Gastroesophageal sphincter (tissue), 4 donors: ENCODE measurements at regions not wholly inside any gene's neighbourhood (a gene's known extent, or its start where the extent isn't known, plus 50 kb on each side); places are given as distances from the start of the nearest gene placed in this dataset.
"Not testable (repeated sequence)": the region's sequence is repeated elsewhere in the genome, so short reads cannot be mapped to it uniquely, and the experiment has no call there.

Source experiments
- ATAC-seq: fragments of 150-250 bp; one replicate; pipeline ENCODE4 v1.9.1; 2016; ENCODE audit warnings: mild to moderate bottlenecking, moderate library complexity
- H3K27ac ChIP-seq, 4 donors: fragments of 200-600 bp; sonication (generic) in 3 of 4; 1 replicate in 3 of 4; 2 replicates in 1 of 4; pipeline ENCODE4 v1.5.1; 2016 to 2019
- H3K27me3 ChIP-seq: fragments of 200-600 bp; sonication (generic); one replicate; pipeline ENCODE4 v1.5.1; 2019
- H3K36me3 ChIP-seq, 2 donors: fragments of 200-600 bp; sonication (generic); one replicate each; pipeline ENCODE4 v1.5.1; 2019; ENCODE audit warnings: control low read depth in 1 of 2
- H3K4me1 ChIP-seq, 3 donors: fragments of 200-600 bp; sonication (generic); 1 replicate in 2 of 3; 2 replicates in 1 of 3; pipeline ENCODE4 v1.5.1; 2016 to 2019; ENCODE audit warnings: control low read depth in 2 of 3
- H3K4me3 ChIP-seq, 2 donors: fragments of 200-600 bp; sonication (generic); one replicate each; pipeline ENCODE4 v1.5.1; 2019; ENCODE audit warnings: mild to moderate bottlenecking in 1 of 2, moderate library complexity in 1 of 2
- H3K9me3 ChIP-seq, 3 donors: fragments of 200-600 bp; sonication (generic); one replicate each; pipeline ENCODE4 v1.5.1; 2017 to 2019; ENCODE audit warnings: control low read depth in 2 of 3
- EP300 ChIP-seq: sonication (generic); formaldehyde crosslinking; IDR thresholded peaks from one replicate; pipeline ENCODE4 v1.6.1; 2017; ENCODE audit warnings: antibody characterized with exemption, mild to moderate bottlenecking
- POLR2A ChIP-seq, 2 donors: fragments of 450-650 bp; IDR thresholded peaks; one replicate each; pipeline ENCODE4 v1.6.1; 2017; ENCODE audit warnings: antibody characterized with exemption in 2 of 2, mild to moderate bottlenecking in 2 of 2, moderate library complexity in 1 of 2
- POLR2AphosphoS5 ChIP-seq: sonication (generic); formaldehyde crosslinking; IDR thresholded peaks from one replicate; pipeline ENCODE4 v1.6.1; 2017; ENCODE audit warnings: antibody characterized with exemption
- WGBS, 2 donors: methylation state at CpG; one replicate each; pipeline ENCODE4 v1.1.5; 2018; ENCODE audit warnings: low coverage in 1 of 2; 5-methylcytosine and 5-hydroxymethylcytosine counted together
- TF ChIP-seq, protein P1 (sequence below), 4 experiments: fragments of 200-600 bp in 2 of 4; fragments of 450-650 bp in 2 of 4; sonication (generic) in 1 of 4; IDR thresholded peaks; one replicate each; pipeline ENCODE4 v1.5.1; 2017 to 2019; ENCODE audit warnings: antibody characterized with exemption in 4 of 4, mild to moderate bottlenecking in 2 of 4, moderate library complexity in 2 of 4

DNA sequence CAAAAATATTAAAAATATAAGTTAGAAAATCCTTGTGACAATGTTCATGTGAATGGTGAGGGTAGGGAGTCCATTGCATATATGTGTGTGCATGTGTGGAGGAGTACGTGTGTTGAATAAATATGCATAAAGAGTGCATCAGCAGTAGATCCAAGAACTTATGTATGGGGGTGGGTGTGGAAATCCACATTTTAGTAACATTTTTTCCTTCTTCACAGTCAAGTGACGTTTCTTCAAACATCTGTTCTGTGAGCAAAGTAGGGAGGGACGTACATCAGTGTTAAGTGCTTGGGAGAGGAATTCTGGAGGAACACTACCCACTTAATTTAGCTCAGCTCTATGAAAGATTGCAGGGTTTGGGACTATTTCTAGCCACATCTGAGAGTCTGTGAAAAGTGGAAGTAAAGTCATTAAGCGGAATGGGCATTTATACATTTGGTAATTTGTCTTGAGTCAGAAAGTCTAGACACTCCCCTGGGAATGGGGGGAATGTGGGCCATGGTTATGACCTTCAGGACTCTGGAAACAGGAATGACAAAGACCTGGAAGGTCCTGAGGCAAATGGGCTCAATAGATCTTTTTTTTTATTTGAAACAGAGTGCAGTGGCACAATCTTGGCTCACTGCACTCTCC lies 156.4 kb upstream of the PLXNC1 start:
- WGBS, 2 donors: 75 to 86% methylated on average over 3 to 4 of the region's 4 CpGs
- Histone ChIP-seq H3K9me3 (no peaks in the 10 kb centered on the region), H3K36me3 (no peaks in the 10 kb centered on the region), H3K4me3 (no peak overlapping the region), H3K27ac (no peak overlapping the region), H3K27me3 (no peaks in the 10 kb centered on the region), H3K4me1 (no peaks in the 10 kb centered on the region)
- ATAC-seq: no peak
- TF ChIP-seq, protein P1, sequence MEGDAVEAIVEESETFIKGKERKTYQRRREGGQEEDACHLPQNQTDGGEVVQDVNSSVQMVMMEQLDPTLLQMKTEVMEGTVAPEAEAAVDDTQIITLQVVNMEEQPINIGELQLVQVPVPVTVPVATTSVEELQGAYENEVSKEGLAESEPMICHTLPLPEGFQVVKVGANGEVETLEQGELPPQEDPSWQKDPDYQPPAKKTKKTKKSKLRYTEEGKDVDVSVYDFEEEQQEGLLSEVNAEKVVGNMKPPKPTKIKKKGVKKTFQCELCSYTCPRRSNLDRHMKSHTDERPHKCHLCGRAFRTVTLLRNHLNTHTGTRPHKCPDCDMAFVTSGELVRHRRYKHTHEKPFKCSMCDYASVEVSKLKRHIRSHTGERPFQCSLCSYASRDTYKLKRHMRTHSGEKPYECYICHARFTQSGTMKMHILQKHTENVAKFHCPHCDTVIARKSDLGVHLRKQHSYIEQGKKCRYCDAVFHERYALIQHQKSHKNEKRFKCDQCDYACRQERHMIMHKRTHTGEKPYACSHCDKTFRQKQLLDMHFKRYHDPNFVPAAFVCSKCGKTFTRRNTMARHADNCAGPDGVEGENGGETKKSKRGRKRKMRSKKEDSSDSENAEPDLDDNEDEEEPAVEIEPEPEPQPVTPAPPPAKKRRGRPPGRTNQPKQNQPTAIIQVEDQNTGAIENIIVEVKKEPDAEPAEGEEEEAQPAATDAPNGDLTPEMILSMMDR (IDR thresholded peaks at IDR 0.05): no peak
- TF ChIP-seq POLR2AphosphoS5 (no peak), POLR2A (IDR thresholded peaks at IDR 0.05) (no peak), EP300 (no peak)

DNA sequence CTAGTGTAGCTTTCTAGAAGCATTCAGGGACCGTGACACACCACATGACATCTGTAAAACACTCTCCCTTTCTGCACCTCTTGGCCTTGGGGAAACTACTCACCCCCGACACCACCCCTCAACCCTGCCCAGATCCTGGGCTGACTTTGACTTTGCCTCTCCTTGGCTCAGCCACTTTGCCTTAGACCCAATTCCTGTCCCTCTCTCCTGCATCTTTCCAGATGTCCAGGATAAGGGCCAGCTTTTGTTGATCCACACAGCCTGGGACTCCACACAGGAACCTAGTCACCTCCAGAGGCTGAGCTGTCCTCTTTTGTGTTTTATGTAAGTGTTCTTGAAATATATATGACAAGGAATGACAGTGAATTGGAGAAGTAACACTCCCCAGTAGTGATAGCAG lies 153.7 kb upstream of the PLXNC1 start:
- Histone ChIP-seq H3K36me3 (no peaks in the 10 kb centered on the region), H3K4me3 (no peak overlapping the region), H3K27ac (no peak overlapping the region), H3K9me3 (peaks cover 0 to 7% (median 0%) of the 10 kb centered on the region in 3 donors), H3K4me1 (no peaks in the 10 kb centered on the region), H3K27me3 (no peaks in the 10 kb centered on the region)
- WGBS, 2 donors: 45% methylated on average over 2 of the region's 2 CpGs; no CpG with 5 or more reads in 1 of the 2 donors
- TF ChIP-seq EP300: no peak
- no peak for TF ChIP-seq POLR2AphosphoS5
- TF ChIP-seq, protein P1 (IDR thresholded peaks at IDR 0.05): no peak
- no peak for TF ChIP-seq POLR2A (IDR thresholded peaks at IDR 0.05)
- no peak for ATAC-seq

DNA sequence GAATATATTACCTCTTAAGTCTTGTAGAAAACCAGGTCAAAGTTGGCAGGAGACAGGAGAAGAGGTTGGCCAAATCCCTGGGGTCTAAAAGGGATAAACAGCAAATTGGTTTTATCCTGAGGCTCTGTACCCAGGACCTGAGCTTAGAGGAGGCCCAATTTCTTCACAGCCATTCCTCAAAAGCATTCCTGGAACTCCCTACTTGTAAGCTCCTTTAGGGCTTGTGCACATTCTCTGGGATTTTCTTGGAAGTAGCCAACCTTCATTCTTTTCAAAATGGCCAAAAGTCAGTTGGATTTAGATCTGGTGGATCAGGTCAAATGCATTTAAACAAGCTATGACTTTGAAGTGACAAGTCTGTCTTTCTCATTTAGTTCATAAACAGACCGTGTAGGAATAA lies 152.1 kb upstream of the PLXNC1 start:
- Histone ChIP-seq H3K9me3 (peaks cover 0 to 7% (median 0%) of the 10 kb centered on the region in 3 donors), H3K4me3 (no peak overlapping the region), H3K36me3 (no peaks in the 10 kb centered on the region), H3K27me3 (no peaks in the 10 kb centered on the region), H3K4me1 (no peaks in the 10 kb centered on the region), H3K27ac (no peak overlapping the region)
- ATAC-seq: no peak
- WGBS, 2 donors: 9 to 10% methylated on average over 1 of the region's 1 CpG
- TF ChIP-seq, protein P1 (IDR thresholded peaks at IDR 0.05): no peak
- TF ChIP-seq EP300 (no peak), POLR2AphosphoS5 (no peak), POLR2A (IDR thresholded peaks at IDR 0.05) (no peak)

DNA sequence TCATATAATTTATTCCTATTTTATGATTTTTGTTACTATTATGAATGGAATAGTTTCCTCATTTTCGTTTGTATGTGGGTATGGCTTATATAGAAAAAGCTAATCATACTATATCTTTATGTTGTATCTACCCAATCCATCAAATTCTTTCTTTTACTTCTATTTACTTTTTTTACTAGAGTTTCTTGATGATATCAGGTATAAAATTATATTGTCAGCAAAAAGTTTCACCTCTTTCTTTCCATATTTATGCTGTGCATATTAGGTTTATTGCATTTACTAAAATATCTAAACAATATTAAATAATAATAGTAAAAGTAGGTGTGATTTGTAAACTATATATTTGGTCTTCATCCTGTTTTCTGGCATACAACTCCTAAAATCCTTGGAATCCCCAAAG lies 146.7 kb upstream of the PLXNC1 start:
- TF ChIP-seq POLR2AphosphoS5 (no peak), POLR2A (IDR thresholded peaks at IDR 0.05) (no peak), EP300 (no peak)
- TF ChIP-seq, protein P1 (IDR thresholded peaks at IDR 0.05): no peak
- no peak overlapping the region for H3K27ac ChIP-seq
- WGBS, 2 donors: 64 to 75% methylated on average over 1 of the region's 1 CpG
- no peak for ATAC-seq
- H3K4me1 ChIP-seq: no peaks in the 10 kb centered on the region
- no peak overlapping the region for H3K4me3 ChIP-seq
- no peaks in the 10 kb centered on the region for H3K36me3 ChIP-seq
- H3K9me3 ChIP-seq: peaks cover 0 to 10% (median 0%) of the 10 kb centered on the region in 3 donors
- H3K27me3 ChIP-seq: no peaks in the 10 kb centered on the region

DNA sequence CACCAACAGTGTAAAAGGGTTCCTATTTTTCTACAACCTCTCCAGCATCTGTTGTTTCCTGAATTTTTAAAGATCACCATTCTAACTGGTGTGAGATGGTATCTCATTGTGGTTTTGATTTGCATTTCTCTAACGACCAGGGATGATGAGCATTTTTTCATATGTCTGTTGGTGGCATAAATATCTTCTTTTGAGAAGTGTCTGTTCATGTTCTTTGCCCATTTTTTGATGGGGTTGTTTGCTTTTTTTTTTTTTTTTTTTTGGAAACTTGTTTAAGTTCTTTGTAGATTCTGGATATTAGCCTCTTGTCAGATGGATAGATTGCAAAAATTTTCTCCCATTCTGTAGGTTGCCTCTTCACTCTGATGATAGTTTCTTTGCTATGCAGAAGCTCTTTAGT lies 145.5 kb upstream of the PLXNC1 start:
- not testable (repeated sequence) for H3K27ac ChIP-seq, H3K36me3 ChIP-seq, H3K27me3 ChIP-seq, H3K4me1 ChIP-seq, H3K4me3 ChIP-seq, ATAC-seq
- peaks cover 0 to 10% (median 0%) of the 10 kb centered on the region in 3 donors for H3K9me3 ChIP-seq
- WGBS, 2 donors: 67% methylated on average over 1 of the region's 1 CpG; no CpG with 5 or more reads in 1 of the 2 donors

DNA sequence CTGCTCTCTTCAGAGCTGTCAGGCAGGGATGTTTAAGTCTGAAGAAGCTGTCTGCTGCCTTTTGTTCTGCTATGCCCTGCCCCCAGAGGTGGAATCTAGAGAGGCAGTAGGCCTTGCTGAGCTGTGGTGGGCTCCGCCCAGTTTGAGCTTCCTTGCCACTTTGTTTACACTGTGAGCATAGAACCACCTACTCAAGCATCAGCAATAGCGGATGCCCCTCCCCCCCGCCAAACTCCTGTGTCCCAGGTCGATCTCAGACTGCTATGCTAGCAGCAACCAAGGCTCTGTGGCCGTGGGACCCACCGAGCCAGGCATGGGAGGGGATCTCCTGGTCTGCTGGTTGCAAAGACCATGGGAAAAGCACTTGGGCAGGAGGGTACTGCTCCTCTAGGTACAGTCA lies 140.5 kb upstream of the PLXNC1 start:
- not testable (repeated sequence) for H3K9me3 ChIP-seq, H3K27ac ChIP-seq, H3K27me3 ChIP-seq, ATAC-seq, H3K36me3 ChIP-seq, H3K4me1 ChIP-seq, H3K4me3 ChIP-seq
- no CpG with 5 or more reads among the region's 6 CpGs for WGBS, 2 donors
